BLaER1 treated with 17β-estradiol and CSF1 and Interleukin-3, amounts not matched to agents 10 nM and 100 nM (cell line): ENCODE measurements at regions not wholly inside any gene's neighbourhood (a gene's known extent, or its start where the extent isn't known, plus 50 kb on each side); places are given as distances from the start of the nearest gene placed in this dataset.
"Not testable (repeated sequence)": the region's sequence is repeated elsewhere in the genome, so short reads cannot be mapped to it uniquely, and the experiment has no call there.

Source experiments
- H3K27ac ChIP-seq, 11 experiments: shearing (Covaris generic); formaldehyde crosslinking; 2 replicates each; pipeline ENCODE4 v1.8.1; 2022
- H3K27me3 ChIP-seq, 11 experiments: shearing (Covaris generic); formaldehyde crosslinking; 2 replicates each; pipeline ENCODE4 v1.8.1; 2022
- H3K36me3 ChIP-seq, 11 experiments: shearing (Covaris generic); formaldehyde crosslinking; 2 replicates each; pipeline ENCODE4 v1.8.1; 2022
- H3K4me1 ChIP-seq, 10 experiments: shearing (Covaris generic); formaldehyde crosslinking; 2 replicates each; pipeline ENCODE4 v1.8.1; 2022
- H3K4me2 ChIP-seq, 11 experiments: shearing (Covaris generic); formaldehyde crosslinking; 2 replicates each; pipeline ENCODE4 v1.8.1; 2022
- H3K4me3 ChIP-seq, 10 experiments: shearing (Covaris generic); formaldehyde crosslinking; 2 replicates each; pipeline ENCODE4 v1.8.1; 2022
- H3K9ac ChIP-seq, 11 experiments: shearing (Covaris generic); formaldehyde crosslinking; 2 replicates each; pipeline ENCODE4 v1.8.1; 2022
- H3K9me3 ChIP-seq, 11 experiments: shearing (Covaris generic); formaldehyde crosslinking; replicated peaks in 1 of 11; 2 replicates each; pipeline ENCODE4 v1.8.1; 2022
- H4K20me1 ChIP-seq, 11 experiments: shearing (Covaris generic); formaldehyde crosslinking; 2 replicates each; pipeline ENCODE4 v1.8.1; 2022
- Cebpa-rat ChIP-seq, 11 experiments: shearing (Covaris generic); IDR thresholded peaks; 2 replicates each; pipeline ENCODE4 v1.8.1; 2022

GRCh38 chr10:6928586-6928985 lies 348.5 kb upstream of the PRKCQ start:
- Histone ChIP-seq H4K20me1 (no peaks in the 10 kb centered on the region), H3K9me3 (peaks cover under 1 to 32% (median 27%) of the 10 kb centered on the region in 11 experiments; a peak in 19 of 22 replicates), H3K36me3 (peaks cover 0 to 20% (median 0%) of the 10 kb centered on the region in 11 experiments; a peak in 6 of 22 replicates), H3K27me3 (no peaks in the 10 kb centered on the region), H3K4me1 (peaks cover 55 to 72% (median 67%) of the 10 kb centered on the region in 10 experiments), H3K27ac (peak overlapping the region; percentile 37 to 98 (median 96); a peak in 21 of 22 replicates), H3K4me2 (peak overlapping the region; percentile 79 to 98 (median 90)), H3K4me3 (peak overlapping the region; percentile 5 to 57 (median 48); a peak in 18 of 20 replicates), H3K9ac (peak overlapping the region; percentile 23 to 91 (median 85); a peak in 21 of 22 replicates)
- no peak for TF ChIP-seq Cebpa-rat (IDR thresholded peaks at IDR 0.05)

GRCh38 chr10:6926971-6927370 lies 346.9 kb upstream of the PRKCQ start:
- H3K9me3 ChIP-seq = peaks cover 0 to 18% (median 14%) of the 10 kb centered on the region in 11 experiments; a peak in 18 of 22 replicates
- peak overlapping the region in 9 of 10 experiments; percentile 5 to 57 (median 44); a peak in 11 of 20 replicates for H3K4me3 ChIP-seq
- peak overlapping the region; percentile 79 to 98 (median 90) for H3K4me2 ChIP-seq
- peak overlapping the region in 10 of 11 experiments; percentile 79 to 98 (median 96); a peak in 20 of 22 replicates for H3K27ac ChIP-seq
- no peaks in the 10 kb centered on the region for H4K20me1 ChIP-seq
- no peaks in the 10 kb centered on the region for H3K27me3 ChIP-seq
- H3K9ac ChIP-seq = peak overlapping the region in 10 of 11 experiments; percentile 16 to 91 (median 85); a peak in 21 of 22 replicates
- peaks cover 0 to 12% (median 0%) of the 10 kb centered on the region in 11 experiments; a peak in 1 of 22 replicates for H3K36me3 ChIP-seq
- no peak for TF ChIP-seq Cebpa-rat (IDR thresholded peaks at IDR 0.05)
- peaks cover 55 to 72% (median 67%) of the 10 kb centered on the region in 10 experiments for H3K4me1 ChIP-seq

GRCh38 chr10:6925146-6925545 lies 345.1 kb upstream of the PRKCQ start:
- Histone ChIP-seq H3K36me3 (no peaks in the 10 kb centered on the region), H3K9me3 (no peaks in the 10 kb centered on the region; a peak in 2 of 22 replicates), H3K4me3 (no peak overlapping the region), H3K27ac (peak overlapping the region in 10 of 11 experiments; percentile 20 to 98 (median 96); a peak in 18 of 22 replicates), H3K4me1 (peaks cover 55 to 78% (median 72%) of the 10 kb centered on the region in 10 experiments), H3K4me2 (peak overlapping the region in 10 of 11 experiments; percentile 79 to 98 (median 90); a peak in 20 of 22 replicates), H3K9ac (peak overlapping the region in 8 of 11 experiments; percentile 81 to 91 (median 86); a peak in 15 of 22 replicates), H3K27me3 (no peaks in the 10 kb centered on the region), H4K20me1 (no peaks in the 10 kb centered on the region)
- no peak for TF ChIP-seq Cebpa-rat (IDR thresholded peaks at IDR 0.05)

- Histone ChIP-seq H3K27ac (peak overlapping the region in 8 of 11 experiments; percentile 95 to 98 (median 97); a peak in 13 of 22 replicates), H4K20me1 (no peaks in the 10 kb centered on the region), H3K4me1 (peaks cover 45 to 73% (median 68%) of the 10 kb centered on the region in 10 experiments), H3K9ac (no peak overlapping the region), H3K27me3 (no peaks in the 10 kb centered on the region), H3K4me2 (peak overlapping the region in 7 of 11 experiments; percentile 6 to 93 (median 90); a peak in 10 of 22 replicates), H3K4me3 (no peak overlapping the region), H3K36me3 (no peaks in the 10 kb centered on the region), H3K9me3 (no peaks in the 10 kb centered on the region; a peak in 1 of 22 replicates)
- TF ChIP-seq Cebpa-rat (IDR thresholded peaks at IDR 0.05) = no peak
Measured at GRCh38 chr10:6924166-6924565, 344.1 kb upstream of the PRKCQ start.

GRCh38 chr10:6921026-6921425 lies 340.9 kb upstream of the PRKCQ start:
- H3K27ac ChIP-seq = peak overlapping the region in 8 of 11 experiments; percentile 54 to 76 (median 66); a peak in 14 of 22 replicates
- not testable (repeated sequence) for H3K27me3 ChIP-seq, H3K9me3 ChIP-seq, H4K20me1 ChIP-seq, H3K4me3 ChIP-seq, H3K36me3 ChIP-seq
- H3K4me2 ChIP-seq = peak overlapping the region in 8 of 11 experiments; percentile 18 to 72 (median 64); a peak in 14 of 22 replicates
- peaks cover 26 to 64% (median 55%) of the 10 kb centered on the region in 10 experiments for H3K4me1 ChIP-seq
- H3K9ac ChIP-seq = peak overlapping the region in 4 of 11 experiments; percentile 34 to 72 (median 56); a peak in 6 of 22 replicates

- Histone ChIP-seq H3K4me1 (peaks cover 22 to 61% (median 48%) of the 10 kb centered on the region in 10 experiments), H3K9ac (peak overlapping the region in 9 of 11 experiments; percentile 34 to 72 (median 51); a peak in 15 of 22 replicates), H3K27me3 (no peaks in the 10 kb centered on the region), H3K4me2 (peak overlapping the region; percentile 18 to 87 (median 64)), H3K36me3 (no peaks in the 10 kb centered on the region), H4K20me1 (no peaks in the 10 kb centered on the region), H3K9me3 (no peaks in the 10 kb centered on the region; a peak in 1 of 22 replicates), H3K27ac (peak overlapping the region in 8 of 11 experiments; percentile 54 to 76 (median 66); a peak in 16 of 22 replicates), H3K4me3 (peak overlapping the region in 2 of 10 experiments; percentile 24; a peak in 2 of 20 replicates)
- no peak for TF ChIP-seq Cebpa-rat (IDR thresholded peaks at IDR 0.05)
Measured at GRCh38 chr10:6920072-6921019, 340.3 kb upstream of the PRKCQ start.

- Histone ChIP-seq H3K9ac (peak overlapping the region in 2 of 11 experiments; percentile 19 to 33; a peak in 2 of 22 replicates), H4K20me1 (no peaks in the 10 kb centered on the region), H3K4me2 (no peak overlapping the region), H3K4me3 (no peak overlapping the region), H3K4me1 (peaks cover 16 to 51% (median 36%) of the 10 kb centered on the region in 10 experiments), H3K27me3 (no peaks in the 10 kb centered on the region), H3K9me3 (no peaks in the 10 kb centered on the region), H3K36me3 (no peaks in the 10 kb centered on the region), H3K27ac (peak overlapping the region in 7 of 11 experiments; percentile 3 to 76 (median 59); a peak in 9 of 22 replicates)
- no peak for TF ChIP-seq Cebpa-rat (IDR thresholded peaks at IDR 0.05)
Measured at GRCh38 chr10:6919077-6919476, 339.0 kb upstream of the PRKCQ start.

GRCh38 chr10:6918305-6918704 lies 338.2 kb upstream of the PRKCQ start:
- Histone ChIP-seq H4K20me1 (no peaks in the 10 kb centered on the region), H3K4me1 (peaks cover 16 to 48% (median 35%) of the 10 kb centered on the region in 10 experiments), H3K4me2 (no peak overlapping the region), H3K9me3 (no peaks in the 10 kb centered on the region), H3K4me3 (no peak overlapping the region), H3K9ac (no peak overlapping the region), H3K27ac (peak overlapping the region in 5 of 11 experiments; percentile 3 to 76 (median 12); a peak in 5 of 22 replicates), H3K27me3 (no peaks in the 10 kb centered on the region), H3K36me3 (no peaks in the 10 kb centered on the region)
- TF ChIP-seq Cebpa-rat (IDR thresholded peaks at IDR 0.05) = no peak
